A673 (cell line): ENCODE measurements at regions not wholly inside any gene's neighbourhood (a gene's known extent, or its start where the extent isn't known, plus 50 kb on each side); places are given as distances from the start of the nearest gene placed in this dataset.

Source experiments
- BruUV-seq: library from RNA; stranded (reverse); fragments of 400-500 nt; replicated peaks from 2 replicates; lab custom pipeline; 2021; lab: Mats Ljungman, UMichigan
- CTCF ChIA-PET: fragments of 300-600 bp; sonication (Branson Sonifier 250); formaldehyde crosslinking; loops from one replicate; lab custom pipeline; 2022; ENCODE audit warnings: antibody characterized with exemption; lab: Charles Lee
- POLR2A ChIA-PET: fragments of 300-600 bp; sonication (Branson Sonifier 250); formaldehyde crosslinking; loops from one replicate; lab custom pipeline; 2022; ENCODE audit warnings: antibody characterized with exemption; ENCODE audit not compliant: low non-redundant PET; lab: Charles Lee
- DNase-seq: peaks from one replicate; pipeline ENCODE4 v3.0.0-alpha.2; 2015; ENCODE audit warnings: low spot score
- H3K27ac ChIP-seq: fragments of 200-600 bp; sonication (generic); 2 replicates; pipeline ENCODE4 v1.5.1; 2016; ENCODE audit warnings: mixed run types, low read depth, mild to moderate bottlenecking, mixed read lengths, antibody characterized with exemption, low read length; ENCODE audit not compliant: poor library complexity, severe bottlenecking
- H3K27me3 ChIP-seq: fragments of 200-600 bp; sonication (generic); replicated peaks from 2 replicates; pipeline ENCODE4 v1.6.1; 2017; ENCODE audit warnings: mixed run types, low read depth, mild to moderate bottlenecking, mixed read lengths, antibody characterized with exemption, low read length; ENCODE audit not compliant: insufficient read depth, poor library complexity
- H3K36me3 ChIP-seq: fragments of 200-600 bp; sonication (generic); 2 replicates; pipeline ENCODE4 v1.6.1; 2016; ENCODE audit warnings: mixed run types, mild to moderate bottlenecking, mixed read lengths, antibody characterized with exemption, low read length; ENCODE audit not compliant: insufficient read depth, poor library complexity, severe bottlenecking
- H3K4me1 ChIP-seq: fragments of 200-600 bp; sonication (generic); 2 replicates; pipeline ENCODE4 v1.6.1; 2017; ENCODE audit warnings: mixed run types, mild to moderate bottlenecking, mixed read lengths, antibody characterized with exemption, low read length; ENCODE audit not compliant: insufficient read depth, poor library complexity, severe bottlenecking
- H3K4me3 ChIP-seq: fragments of 200-600 bp; sonication (generic); 2 replicates; pipeline ENCODE4 v1.5.1; 2016; ENCODE audit warnings: low read depth, mixed run types, mild to moderate bottlenecking, mixed read lengths, low read length; ENCODE audit not compliant: poor library complexity, severe bottlenecking
- H3K9me3 ChIP-seq: fragments of 200-600 bp; sonication (generic); 2 replicates; pipeline ENCODE4 v1.6.1; 2016; ENCODE audit warnings: mixed run types, low read depth, mild to moderate bottlenecking, mixed read lengths, antibody characterized with exemption, low read length; ENCODE audit not compliant: poor library complexity, severe bottlenecking
- EZH2 ChIP-seq: fragments of 200-600 bp; sonication (generic); IDR thresholded peaks from 2 replicates; pipeline ENCODE4 v1.6.1; 2017; ENCODE audit warnings: borderline replicate concordance, low read depth, mild to moderate bottlenecking, mixed read lengths, antibody characterized with exemption, low read length; ENCODE audit not compliant: poor library complexity, severe bottlenecking
- intact Hi-C: fragments of 100-400 bp; cut with micrococcal nuclease; formaldehyde crosslinking; loops from one replicate; pipeline ENCODE4 v1.10.0; 2022; ENCODE audit not compliant: unreplicated experiment
- TF ChIP-seq, protein P1 (sequence below): fragments of 300-800, 200-600 bp; sonication (generic); conservative IDR thresholded peaks from 2 replicates; pipeline ENCODE4 v1.5.1; 2017; ENCODE audit warnings: low read depth, mild to moderate bottlenecking, antibody characterized with exemption, low read length, moderate library complexity, mixed read lengths

DNA sequence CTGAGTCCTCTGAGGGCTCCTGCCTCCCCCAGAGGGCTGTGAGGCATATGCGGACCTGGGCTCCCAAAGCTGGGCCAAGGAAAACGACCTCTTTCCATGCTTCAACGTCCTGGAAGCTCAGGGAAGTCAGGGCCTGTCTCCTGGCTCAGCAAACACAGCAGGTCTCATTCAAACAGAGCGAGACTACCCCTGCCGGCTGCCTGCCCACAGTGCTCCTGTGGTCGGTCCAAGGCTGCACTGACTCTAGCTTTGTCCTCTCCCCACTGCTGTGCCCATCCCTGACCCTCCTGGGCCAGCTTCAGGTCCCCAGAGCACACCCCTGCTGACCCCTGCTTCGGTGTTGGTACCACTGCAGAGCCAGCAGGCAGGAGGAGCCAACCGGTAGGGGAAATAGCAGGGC, 79.6 kb downstream of the PDCL3 start:
- POLR2A ChIA-PET, result no interaction called here
- BruUV-seq, result no TSS peak

DNA sequence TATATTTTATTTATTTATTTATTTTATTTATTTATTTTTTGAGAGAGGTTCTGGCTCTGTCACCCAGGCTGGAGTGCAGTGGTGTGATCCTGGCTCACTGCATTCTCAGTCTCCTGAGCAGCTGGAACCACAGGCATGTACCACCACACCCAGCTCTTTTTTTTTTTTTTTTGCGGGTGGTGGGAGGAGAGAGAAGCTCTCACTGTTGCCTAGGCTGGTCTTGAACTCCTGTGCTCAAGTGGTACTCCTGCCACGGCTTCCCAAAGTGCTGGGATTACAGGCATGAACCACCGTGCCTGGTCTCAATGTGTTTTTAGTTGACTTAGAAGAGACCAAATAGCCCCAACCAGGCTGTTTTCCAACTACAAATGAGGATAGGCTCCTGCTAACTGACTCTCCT, 80.7 kb downstream of the PDCL3 start:
- Histone ChIP-seq H3K4me1 (no peaks in the 10 kb centered on the region), H3K36me3 (no peaks in the 10 kb centered on the region), H3K27me3 (peaks cover 4% of the 10 kb centered on the region), H3K4me3 (no peak overlapping the region), H3K9me3 (no peaks in the 10 kb centered on the region), H3K27ac (no peak overlapping the region)
- CTCF ChIA-PET, result no interaction called here
- POLR2A ChIA-PET, result no interaction called here
- DNase-seq, result no peak
- BruUV-seq, result no TSS peak
- TF ChIP-seq, protein P1, sequence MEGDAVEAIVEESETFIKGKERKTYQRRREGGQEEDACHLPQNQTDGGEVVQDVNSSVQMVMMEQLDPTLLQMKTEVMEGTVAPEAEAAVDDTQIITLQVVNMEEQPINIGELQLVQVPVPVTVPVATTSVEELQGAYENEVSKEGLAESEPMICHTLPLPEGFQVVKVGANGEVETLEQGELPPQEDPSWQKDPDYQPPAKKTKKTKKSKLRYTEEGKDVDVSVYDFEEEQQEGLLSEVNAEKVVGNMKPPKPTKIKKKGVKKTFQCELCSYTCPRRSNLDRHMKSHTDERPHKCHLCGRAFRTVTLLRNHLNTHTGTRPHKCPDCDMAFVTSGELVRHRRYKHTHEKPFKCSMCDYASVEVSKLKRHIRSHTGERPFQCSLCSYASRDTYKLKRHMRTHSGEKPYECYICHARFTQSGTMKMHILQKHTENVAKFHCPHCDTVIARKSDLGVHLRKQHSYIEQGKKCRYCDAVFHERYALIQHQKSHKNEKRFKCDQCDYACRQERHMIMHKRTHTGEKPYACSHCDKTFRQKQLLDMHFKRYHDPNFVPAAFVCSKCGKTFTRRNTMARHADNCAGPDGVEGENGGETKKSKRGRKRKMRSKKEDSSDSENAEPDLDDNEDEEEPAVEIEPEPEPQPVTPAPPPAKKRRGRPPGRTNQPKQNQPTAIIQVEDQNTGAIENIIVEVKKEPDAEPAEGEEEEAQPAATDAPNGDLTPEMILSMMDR, result no peak
- TF ChIP-seq EZH2, result no peak
- intact Hi-C loops, result no loop called here

More for the DNA sequence above, 79.6 kb downstream of the PDCL3 start:
- Histone ChIP-seq H3K4me1 (no peaks in the 10 kb centered on the region), H3K27ac (no peak overlapping the region), H3K4me3 (no peak overlapping the region), H3K36me3 (no peaks in the 10 kb centered on the region), H3K27me3 (peaks cover 14% of the 10 kb centered on the region), H3K9me3 (no peaks in the 10 kb centered on the region)
- intact Hi-C loops, result no loop called here
- CTCF ChIA-PET, result no interaction called here
- TF ChIP-seq, protein P1, result no peak
- TF ChIP-seq EZH2, result no peak
- no peak for DNase-seq

DNA sequence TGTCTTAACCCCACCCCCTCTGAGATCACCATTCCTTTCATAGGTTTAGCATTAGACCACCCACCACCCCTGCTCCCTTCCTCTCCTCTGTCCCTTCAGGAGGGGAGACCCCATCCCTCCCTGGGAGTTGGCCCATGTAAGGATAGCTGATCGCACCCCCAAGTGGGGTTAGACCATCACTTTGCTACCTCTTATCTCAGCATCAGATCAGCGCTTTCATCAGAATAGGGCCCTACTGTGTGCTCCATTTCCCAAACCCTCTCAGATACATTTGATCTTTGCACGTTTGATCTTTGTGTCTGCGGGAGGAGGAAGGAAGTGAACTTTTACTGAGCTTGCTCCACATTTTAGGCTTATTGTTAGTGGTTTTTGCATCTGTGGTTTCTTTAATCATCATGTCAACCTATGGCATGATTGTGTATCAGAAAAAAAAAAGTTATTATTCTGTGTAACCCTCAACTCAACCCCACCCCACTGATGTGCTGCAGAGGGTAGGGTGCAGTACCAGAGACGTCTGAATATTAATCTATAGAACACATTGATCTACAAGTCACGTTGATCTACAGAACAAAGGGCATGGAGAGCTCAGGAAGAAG, 81.2 kb downstream of the PDCL3 start:
- Histone ChIP-seq H3K9me3 (no peaks in the 10 kb centered on the region), H3K27ac (no peak overlapping the region), H3K36me3 (no peaks in the 10 kb centered on the region), H3K4me3 (no peak overlapping the region), H3K4me1 (no peaks in the 10 kb centered on the region), H3K27me3 (no peaks in the 10 kb centered on the region)
- ChIA-PET CTCF (no interaction called here), POLR2A (no interaction called here)
- DNase-seq, result no peak
- BruUV-seq, result no TSS peak
- intact Hi-C loops, result no loop called here
- TF ChIP-seq, protein P1, result no peak
- no peak for TF ChIP-seq EZH2
